ENCODE measurements at regions not wholly inside any gene's neighbourhood (a gene's known extent, or its start where the extent isn't known, plus 50 kb on each side); places are given as distances from the start of the nearest gene placed in this dataset.

DNA sequence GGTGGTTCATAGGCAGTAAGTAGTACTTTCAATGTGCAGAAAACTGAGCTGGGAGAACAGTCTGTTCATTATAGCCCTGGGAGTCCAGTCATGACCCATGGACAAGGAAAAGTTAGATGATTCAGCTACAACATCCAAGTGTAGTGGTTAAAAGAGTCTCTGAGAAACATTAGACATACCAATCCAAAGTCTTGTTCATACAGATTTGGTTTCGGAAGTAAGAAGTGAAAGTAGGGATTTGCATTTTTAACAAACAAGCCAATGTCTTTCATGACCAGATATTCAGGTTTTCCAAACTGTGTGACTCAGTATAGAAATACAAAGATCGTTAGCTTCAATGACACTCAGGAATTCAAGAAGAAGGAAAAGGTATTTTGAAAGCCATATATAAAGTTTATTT, 345.3 kb downstream of the SLITRK1 start (continued):
- no peak for TF ChIP-seq ZNF217 (IDR thresholded peaks at IDR 0.05)
- no peak for TF ChIP-seq ETV6 (conservative IDR thresholded peaks at IDR 0.05 in 1 of 2, IDR thresholded peaks at IDR 0.05 in 1 of 2; ENCODE audit: borderline replicate concordance in 1 of 2, low read depth in 1 of 2)
- TF ChIP-seq FOXM1 (IDR thresholded peaks at IDR 0.05; ENCODE audit: low read depth, low read length), result no peak
- TF ChIP-seq SMARCA5 (IDR thresholded peaks at IDR 0.05), result no peak

DNA sequence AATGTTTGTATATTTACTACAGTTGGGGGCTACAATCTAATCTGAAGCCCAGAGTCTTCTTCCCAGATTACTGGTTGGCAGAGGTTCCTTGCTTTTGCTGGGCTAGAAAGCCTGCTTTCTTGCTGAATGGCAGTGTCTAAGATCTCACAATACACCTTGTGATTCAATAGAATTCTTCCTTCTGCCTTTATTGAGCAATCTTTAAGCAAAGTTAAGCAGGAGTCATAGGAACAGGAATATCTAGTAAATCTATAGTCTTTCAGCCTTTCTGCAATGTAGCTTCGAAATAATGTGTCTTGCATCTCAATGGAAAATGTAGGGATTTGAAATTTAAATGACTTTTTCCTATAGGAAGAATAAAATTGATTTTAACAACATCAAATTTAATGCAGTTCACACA, 346.1 kb downstream of the SLITRK1 start:
- Histone ChIP-seq H3K27me3 (replicated peaks in 1 of 2; ENCODE audit: control insufficient read depth in 2 of 2, insufficient read depth in 2 of 2, low read length in 1 of 2) (no peaks in the 10 kb centered on the region), H3K4me3 (no peak overlapping the region), H3K79me2 (ENCODE audit: control insufficient read depth, insufficient read depth, low read length) (no peaks in the 10 kb centered on the region), H3K36me3 (ENCODE audit: control insufficient read depth in 2 of 2, insufficient read depth in 2 of 2, low read length in 1 of 2) (no peaks in the 10 kb centered on the region), H4K20me1 (ENCODE audit: control insufficient read depth, insufficient read depth) (no peaks in the 10 kb centered on the region), H3K9ac (ENCODE audit: control insufficient read depth, insufficient read depth, low read length) (no peak overlapping the region), H3K4me2 (ENCODE audit: control insufficient read depth, insufficient read depth) (no peak overlapping the region), H2AFZ (ENCODE audit: control insufficient read depth, low read depth, low read length) (no peak overlapping the region), H3K9me3 (replicated peaks; ENCODE audit: control insufficient read depth, insufficient read depth, low read length) (no peaks in the 10 kb centered on the region; the same call in 2 of the 3 replicates), H3K4me1 (ENCODE audit: control insufficient read depth, insufficient read depth, low read length) (no peaks in the 10 kb centered on the region), H3K27ac (ENCODE audit: control insufficient read depth, insufficient read depth) (no peak overlapping the region)
- RAD21 ChIA-PET (ENCODE audit: unreplicated experiment), result no interaction called here
- BruUV-seq (replicated peaks), result no TSS peak
- intact Hi-C loops (cut with micrococcal nuclease; ENCODE audit: unreplicated experiment) (no loop called here), in situ Hi-C loops (cut with MboI) (no loop called here)
- SMC1A ChIA-PET (ENCODE audit: uncharacterized antibody, unreplicated experiment), result no interaction called here
- no peak for ATAC-seq
- FAIRE-seq, result no peak
- CTCF ChIA-PET, result no interaction called here
- WGBS (ENCODE audit: insufficient coverage, insufficient replicate concordance, low lambda C conversion rate, missing lambda C conversion rate), result 0% methylated on average over 1 of the region's 1 CpG
- DNase-seq (ENCODE audit: low read depth, low spot score), result no peak
- TF ChIP-seq NR2C2 (IDR thresholded peaks at IDR 0.05; ENCODE audit: borderline replicate concordance, control insufficient read depth, insufficient read length, low read depth) (no peak), ZSCAN29 (IDR thresholded peaks at IDR 0.05) (no peak), STAT3 (IDR thresholded peaks at IDR 0.05; ENCODE audit: low read depth, low read length) (no peak), WRNIP1 (IDR thresholded peaks at IDR 0.05; ENCODE audit: borderline replicate concordance, low read depth, low read length) (no peak), MTA2 (IDR thresholded peaks at IDR 0.05; ENCODE audit: low read depth) (no peak), SREBF2 (IDR thresholded peaks at IDR 0.05; ENCODE audit: low read length) (no peak), CEBPB (IDR thresholded peaks at IDR 0.05; ENCODE audit: borderline replicate concordance in 1 of 2, low read depth in 2 of 2, low read length in 2 of 2) (no peak), DPF2 (IDR thresholded peaks at IDR 0.05) (no peak), SUPT20H (IDR thresholded peaks at IDR 0.05; ENCODE audit: borderline replicate concordance, control insufficient read depth, low read depth, low read length) (no peak), ESRRA (IDR thresholded peaks at IDR 0.05; ENCODE audit: low read length) (no peak), IKZF2 (IDR thresholded peaks at IDR 0.05) (no peak), JUNB (IDR thresholded peaks at IDR 0.05) (no peak)
- TF ChIP-seq, protein P1, sequence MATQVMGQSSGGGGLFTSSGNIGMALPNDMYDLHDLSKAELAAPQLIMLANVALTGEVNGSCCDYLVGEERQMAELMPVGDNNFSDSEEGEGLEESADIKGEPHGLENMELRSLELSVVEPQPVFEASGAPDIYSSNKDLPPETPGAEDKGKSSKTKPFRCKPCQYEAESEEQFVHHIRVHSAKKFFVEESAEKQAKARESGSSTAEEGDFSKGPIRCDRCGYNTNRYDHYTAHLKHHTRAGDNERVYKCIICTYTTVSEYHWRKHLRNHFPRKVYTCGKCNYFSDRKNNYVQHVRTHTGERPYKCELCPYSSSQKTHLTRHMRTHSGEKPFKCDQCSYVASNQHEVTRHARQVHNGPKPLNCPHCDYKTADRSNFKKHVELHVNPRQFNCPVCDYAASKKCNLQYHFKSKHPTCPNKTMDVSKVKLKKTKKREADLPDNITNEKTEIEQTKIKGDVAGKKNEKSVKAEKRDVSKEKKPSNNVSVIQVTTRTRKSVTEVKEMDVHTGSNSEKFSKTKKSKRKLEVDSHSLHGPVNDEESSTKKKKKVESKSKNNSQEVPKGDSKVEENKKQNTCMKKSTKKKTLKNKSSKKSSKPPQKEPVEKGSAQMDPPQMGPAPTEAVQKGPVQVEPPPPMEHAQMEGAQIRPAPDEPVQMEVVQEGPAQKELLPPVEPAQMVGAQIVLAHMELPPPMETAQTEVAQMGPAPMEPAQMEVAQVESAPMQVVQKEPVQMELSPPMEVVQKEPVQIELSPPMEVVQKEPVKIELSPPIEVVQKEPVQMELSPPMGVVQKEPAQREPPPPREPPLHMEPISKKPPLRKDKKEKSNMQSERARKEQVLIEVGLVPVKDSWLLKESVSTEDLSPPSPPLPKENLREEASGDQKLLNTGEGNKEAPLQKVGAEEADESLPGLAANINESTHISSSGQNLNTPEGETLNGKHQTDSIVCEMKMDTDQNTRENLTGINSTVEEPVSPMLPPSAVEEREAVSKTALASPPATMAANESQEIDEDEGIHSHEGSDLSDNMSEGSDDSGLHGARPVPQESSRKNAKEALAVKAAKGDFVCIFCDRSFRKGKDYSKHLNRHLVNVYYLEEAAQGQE (IDR thresholded peaks at IDR 0.05; ENCODE audit: low read depth, low read length), result no peak
- POLR2A ChIA-PET, result no interaction called here

Measured in GM12878 (cell line).